Suprapubic skin (tissue), 4 donors: ENCODE measurements at regions not wholly inside any gene's neighbourhood (a gene's known extent, or its start where the extent isn't known, plus 50 kb on each side); places are given as distances from the start of the nearest gene placed in this dataset.

Experiments
- DNase-seq, 2 donors: peaks; one replicate each; pipeline ENCODE4 v3.0.0-alpha.2; 2019; ENCODE audit warnings: low spot score in 2 of 2
- H3K27ac ChIP-seq: fragments of 200-600 bp; sonication (generic); one replicate; pipeline ENCODE4 v1.5.1; 2019
- H3K27me3 ChIP-seq: fragments of 200-600 bp; sonication (generic); one replicate; pipeline ENCODE4 v1.5.1; 2019
- H3K36me3 ChIP-seq: fragments of 200-600 bp; sonication (generic); one replicate; pipeline ENCODE4 v1.5.1; 2019
- H3K4me1 ChIP-seq: fragments of 200-600 bp; sonication (generic); one replicate; pipeline ENCODE4 v1.5.1; 2019
- H3K4me3 ChIP-seq: fragments of 200-600 bp; sonication (generic); one replicate; pipeline ENCODE4 v1.5.1; 2019; ENCODE audit warnings: mild to moderate bottlenecking
- H3K9me3 ChIP-seq: fragments of 200-600 bp; sonication (generic); one replicate; pipeline ENCODE4 v1.5.1; 2019
- CTCF ChIP-seq, 2 donors: fragments of 200-600 bp in 1 of 2; fragments of 450-650 bp in 1 of 2; sonication (generic) in 1 of 2; IDR thresholded peaks; one replicate each; pipeline ENCODE4 v1.5.1; 2016 to 2019; ENCODE audit warnings: antibody characterized with exemption in 2 of 2, mild to moderate bottlenecking in 1 of 2, moderate library complexity in 1 of 2
- EP300 ChIP-seq: sonication (generic); formaldehyde crosslinking; IDR thresholded peaks from one replicate; pipeline ENCODE4 v1.6.1; 2017; ENCODE audit warnings: antibody characterized with exemption
- POLR2A ChIP-seq, 2 donors: fragments of 450-650 bp; IDR thresholded peaks; one replicate each; pipeline ENCODE4 v1.6.1; 2017; ENCODE audit warnings: antibody characterized with exemption in 2 of 2, mild to moderate bottlenecking in 2 of 2, moderate library complexity in 2 of 2
- POLR2AphosphoS5 ChIP-seq, 3 donors: sonication (generic); formaldehyde crosslinking; IDR thresholded peaks; one replicate each; pipeline ENCODE4 v1.6.1; 2017; ENCODE audit warnings: antibody characterized with exemption in 3 of 3
- WGBS: methylation state at CpG from one replicate; pipeline ENCODE4 v1.1.5; 2018; 5-methylcytosine and 5-hydroxymethylcytosine counted together

GRCh38 chr12:31832740-31833729 is 104.2 kb upstream of the AMN1 start:
- WGBS: 77% methylated on average over 7 of the region's 7 CpGs

GRCh38 chr12:31828071-31828470 is 99.2 kb upstream of the AMN1 start:
- DNase-seq: no peak
- 91% methylated on average over 2 of the region's 2 CpGs for WGBS
- TF ChIP-seq POLR2A (IDR thresholded peaks at IDR 0.05) (no peak), POLR2AphosphoS5 (IDR thresholded peaks at IDR 0.05) (no peak), EP300 (no peak), CTCF (IDR thresholded peaks at IDR 0.05) (no peak)
- Histone ChIP-seq H3K36me3 (no peaks in the 10 kb centered on the region), H3K27me3 (no peaks in the 10 kb centered on the region), H3K4me3 (no peak overlapping the region), H3K9me3 (no peaks in the 10 kb centered on the region), H3K27ac (no peak overlapping the region), H3K4me1 (no peaks in the 10 kb centered on the region)

More at GRCh38 chr12:31832740-31833729, 104.2 kb upstream of the AMN1 start:
- H3K4me1 ChIP-seq: no peaks in the 10 kb centered on the region
- H3K4me3 ChIP-seq: no peak overlapping the region
- H3K36me3 ChIP-seq: no peaks in the 10 kb centered on the region
- H3K9me3 ChIP-seq: peaks cover 3% of the 10 kb centered on the region
- peak overlapping the region; percentile 26 for H3K27ac ChIP-seq
- no peak for TF ChIP-seq CTCF (IDR thresholded peaks at IDR 0.05)
- TF ChIP-seq EP300: no peak
- TF ChIP-seq POLR2AphosphoS5 (IDR thresholded peaks at IDR 0.05): no peak
- no peak for TF ChIP-seq POLR2A (IDR thresholded peaks at IDR 0.05)
- no peaks in the 10 kb centered on the region for H3K27me3 ChIP-seq
- no peak for DNase-seq

- H3K27ac ChIP-seq: no peak overlapping the region
- H3K4me1 ChIP-seq: no peaks in the 10 kb centered on the region
- no peaks in the 10 kb centered on the region for H3K27me3 ChIP-seq
- no peaks in the 10 kb centered on the region for H3K9me3 ChIP-seq
- no peak overlapping the region for H3K4me3 ChIP-seq
- no peaks in the 10 kb centered on the region for H3K36me3 ChIP-seq
- no peak for TF ChIP-seq POLR2AphosphoS5 (IDR thresholded peaks at IDR 0.05)
- no peak for DNase-seq
These were observed 93.9 kb upstream of the AMN1 start for GRCh38 chr12:31822761-31823160.

GRCh38 chr12:31821484-31821883 is 92.7 kb upstream of the AMN1 start:
- H3K9me3 ChIP-seq: no peaks in the 10 kb centered on the region
- no peak for DNase-seq
- no peaks in the 10 kb centered on the region for H3K4me1 ChIP-seq
- 94% methylated on average over 3 of the region's 3 CpGs for WGBS
- no peaks in the 10 kb centered on the region for H3K27me3 ChIP-seq
- TF ChIP-seq POLR2A (IDR thresholded peaks at IDR 0.05) (no peak), CTCF (IDR thresholded peaks at IDR 0.05) (no peak), EP300 (no peak), POLR2AphosphoS5 (IDR thresholded peaks at IDR 0.05) (no peak)
- no peak overlapping the region for H3K27ac ChIP-seq
- no peaks in the 10 kb centered on the region for H3K36me3 ChIP-seq
- H3K4me3 ChIP-seq: no peak overlapping the region

- TF ChIP-seq POLR2A (IDR thresholded peaks at IDR 0.05) (no peak), POLR2AphosphoS5 (IDR thresholded peaks at IDR 0.05) (no peak), CTCF (IDR thresholded peaks at IDR 0.05) (no peak), EP300 (no peak)
- Histone ChIP-seq H3K27ac (no peak overlapping the region), H3K36me3 (no peaks in the 10 kb centered on the region), H3K4me3 (no peak overlapping the region), H3K4me1 (no peaks in the 10 kb centered on the region), H3K27me3 (no peaks in the 10 kb centered on the region), H3K9me3 (no peaks in the 10 kb centered on the region)
- DNase-seq: no peak
- WGBS: 86% methylated on average over 7 of the region's 7 CpGs
These were observed 92.0 kb upstream of the AMN1 start for GRCh38 chr12:31820832-31821231.
